ENCODE measurements at regions not wholly inside any gene's neighbourhood (a gene's known extent, or its start where the extent isn't known, plus 50 kb on each side); places are given as distances from the start of the nearest gene placed in this dataset.

- TF ChIP-seq CTCF (optimal IDR thresholded peaks at IDR 0.05 in 1 of 3, IDR thresholded peaks at IDR 0.05 in 1 of 3, conservative IDR thresholded peaks at IDR 0.05 in 1 of 3; ENCODE audit: extremely low read depth in 1 of 3, insufficient read depth in 2 of 3, low read length in 3 of 3) (no peak), EZH2 (IDR thresholded peaks at IDR 0.05; ENCODE audit: low read length) (no peak)
Measured at GRCh38 chr10:4255751-4256150, 470.7 kb upstream of the KLF6 start.

Measured in keratinocyte (primary cell).